ENCODE measurements at regions not wholly inside any gene's neighbourhood (a gene's known extent, or its start where the extent isn't known, plus 50 kb on each side); places are given as distances from the start of the nearest gene placed in this dataset.
"Not testable (repeated sequence)": the region's sequence is repeated elsewhere in the genome, so short reads cannot be mapped to it uniquely, and the experiment has no call there.

- not testable (repeated sequence) for DNase-seq
Observed at GRCh38 chr21:8464403-8465152, 2056.8 kb upstream of the TPTE start.

GRCh38 chr21:8466642-8467041, 2054.7 kb upstream of the TPTE start:
- DNase-seq, result not testable (repeated sequence)

Data from activated CD4-positive, alpha-beta T cell treated with anti-CD3 and anti-CD28 coated beads, Interleukin-2, amount 50 U/mL, for 16 hours (primary cell).